GM12875 (cell line): ENCODE measurements at regions not wholly inside any gene's neighbourhood (a gene's known extent, or its start where the extent isn't known, plus 50 kb on each side); places are given as distances from the start of the nearest gene placed in this dataset.
"Not testable (repeated sequence)": the region's sequence is repeated elsewhere in the genome, so short reads cannot be mapped to it uniquely, and the experiment has no call there.

Experiments
- H3K4me3 ChIP-seq: one replicate; pipeline ENCODE4 v1.5.1; 2011; ENCODE audit warnings: low read depth, low read length, control low read depth
- TF ChIP-seq, protein P1 (sequence below): IDR thresholded peaks from 2 replicates; pipeline ENCODE4 v1.5.1; 2011; ENCODE audit warnings: low read depth, mild to moderate bottlenecking, control low read depth, inconsistent platforms, low read length, moderate library complexity, borderline replicate concordance; ENCODE audit not compliant: insufficient read depth

DNA sequence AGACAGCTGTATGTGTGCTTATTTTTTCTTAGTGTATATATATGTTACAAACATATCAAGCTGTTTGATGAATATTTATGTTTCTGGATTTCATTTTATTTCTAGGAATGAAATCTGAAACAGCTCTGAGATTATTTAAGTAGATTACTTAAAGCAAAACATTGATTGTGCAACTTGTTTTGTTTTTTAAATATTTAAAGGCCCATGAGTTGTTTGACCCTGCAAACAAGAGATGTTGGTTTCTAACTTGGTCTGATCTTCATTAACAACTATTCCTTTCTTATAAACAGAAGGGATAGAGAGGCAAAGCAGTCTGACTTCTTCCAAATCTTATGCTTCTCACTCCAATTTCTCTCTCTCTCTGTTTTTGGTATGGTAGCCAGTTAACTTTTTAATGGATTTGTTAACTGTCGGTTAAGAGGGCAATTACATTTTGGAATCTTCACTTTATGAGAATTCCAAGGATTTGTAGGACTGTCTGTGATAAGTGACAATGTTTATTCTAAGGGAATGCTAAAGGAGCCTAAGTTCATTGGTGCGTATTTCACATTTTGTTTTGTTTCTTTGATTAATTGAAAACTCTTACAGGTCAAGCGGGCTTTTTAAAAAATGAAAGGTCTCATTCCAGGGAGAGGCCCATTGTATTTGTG, 102.6 kb upstream of the HMGA2 start:
- TF ChIP-seq, protein P1, sequence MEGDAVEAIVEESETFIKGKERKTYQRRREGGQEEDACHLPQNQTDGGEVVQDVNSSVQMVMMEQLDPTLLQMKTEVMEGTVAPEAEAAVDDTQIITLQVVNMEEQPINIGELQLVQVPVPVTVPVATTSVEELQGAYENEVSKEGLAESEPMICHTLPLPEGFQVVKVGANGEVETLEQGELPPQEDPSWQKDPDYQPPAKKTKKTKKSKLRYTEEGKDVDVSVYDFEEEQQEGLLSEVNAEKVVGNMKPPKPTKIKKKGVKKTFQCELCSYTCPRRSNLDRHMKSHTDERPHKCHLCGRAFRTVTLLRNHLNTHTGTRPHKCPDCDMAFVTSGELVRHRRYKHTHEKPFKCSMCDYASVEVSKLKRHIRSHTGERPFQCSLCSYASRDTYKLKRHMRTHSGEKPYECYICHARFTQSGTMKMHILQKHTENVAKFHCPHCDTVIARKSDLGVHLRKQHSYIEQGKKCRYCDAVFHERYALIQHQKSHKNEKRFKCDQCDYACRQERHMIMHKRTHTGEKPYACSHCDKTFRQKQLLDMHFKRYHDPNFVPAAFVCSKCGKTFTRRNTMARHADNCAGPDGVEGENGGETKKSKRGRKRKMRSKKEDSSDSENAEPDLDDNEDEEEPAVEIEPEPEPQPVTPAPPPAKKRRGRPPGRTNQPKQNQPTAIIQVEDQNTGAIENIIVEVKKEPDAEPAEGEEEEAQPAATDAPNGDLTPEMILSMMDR, result no peak
- H3K4me3 ChIP-seq, result no peak overlapping the region

DNA sequence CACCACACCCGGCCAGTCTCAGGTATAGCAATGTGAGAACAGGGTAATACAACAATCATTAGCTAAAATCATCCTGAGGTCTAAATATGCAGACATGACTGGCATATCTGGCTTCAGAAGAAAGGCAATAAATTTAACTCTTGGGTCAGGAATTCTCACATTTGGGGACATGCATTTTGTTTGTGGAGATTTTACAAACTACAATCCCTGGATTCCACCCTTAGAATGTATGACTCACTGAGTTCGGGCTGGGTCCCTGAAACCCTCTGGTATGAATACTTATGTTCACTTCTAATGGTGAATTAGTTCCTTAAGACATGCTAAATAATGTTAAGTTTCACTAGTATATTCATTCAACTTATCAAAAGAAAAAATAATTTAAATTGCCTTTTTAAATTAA, 98.9 kb upstream of the HMGA2 start:
- TF ChIP-seq, protein P1, result no peak
- H3K4me3 ChIP-seq, result no peak overlapping the region

DNA sequence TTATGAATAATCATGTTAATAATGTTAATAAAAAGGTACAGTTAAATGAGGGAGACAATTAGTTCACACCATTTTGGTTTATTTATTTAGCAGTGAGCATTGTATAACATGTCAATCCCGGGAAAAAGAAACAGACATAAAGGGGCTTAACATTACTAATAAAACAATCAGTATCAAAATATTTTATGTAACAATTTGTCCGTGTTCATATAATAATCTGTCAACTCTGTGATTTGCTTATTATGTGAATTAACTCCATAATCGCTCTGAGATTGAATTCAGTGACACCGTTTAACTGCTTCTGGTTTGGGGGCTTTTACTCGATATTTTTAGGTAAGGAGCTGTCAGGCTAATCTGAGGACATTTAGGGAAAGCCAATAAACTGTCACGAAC, 95.8 kb upstream of the HMGA2 start:
- no peak overlapping the region for H3K4me3 ChIP-seq
- TF ChIP-seq, protein P1, result no peak

DNA sequence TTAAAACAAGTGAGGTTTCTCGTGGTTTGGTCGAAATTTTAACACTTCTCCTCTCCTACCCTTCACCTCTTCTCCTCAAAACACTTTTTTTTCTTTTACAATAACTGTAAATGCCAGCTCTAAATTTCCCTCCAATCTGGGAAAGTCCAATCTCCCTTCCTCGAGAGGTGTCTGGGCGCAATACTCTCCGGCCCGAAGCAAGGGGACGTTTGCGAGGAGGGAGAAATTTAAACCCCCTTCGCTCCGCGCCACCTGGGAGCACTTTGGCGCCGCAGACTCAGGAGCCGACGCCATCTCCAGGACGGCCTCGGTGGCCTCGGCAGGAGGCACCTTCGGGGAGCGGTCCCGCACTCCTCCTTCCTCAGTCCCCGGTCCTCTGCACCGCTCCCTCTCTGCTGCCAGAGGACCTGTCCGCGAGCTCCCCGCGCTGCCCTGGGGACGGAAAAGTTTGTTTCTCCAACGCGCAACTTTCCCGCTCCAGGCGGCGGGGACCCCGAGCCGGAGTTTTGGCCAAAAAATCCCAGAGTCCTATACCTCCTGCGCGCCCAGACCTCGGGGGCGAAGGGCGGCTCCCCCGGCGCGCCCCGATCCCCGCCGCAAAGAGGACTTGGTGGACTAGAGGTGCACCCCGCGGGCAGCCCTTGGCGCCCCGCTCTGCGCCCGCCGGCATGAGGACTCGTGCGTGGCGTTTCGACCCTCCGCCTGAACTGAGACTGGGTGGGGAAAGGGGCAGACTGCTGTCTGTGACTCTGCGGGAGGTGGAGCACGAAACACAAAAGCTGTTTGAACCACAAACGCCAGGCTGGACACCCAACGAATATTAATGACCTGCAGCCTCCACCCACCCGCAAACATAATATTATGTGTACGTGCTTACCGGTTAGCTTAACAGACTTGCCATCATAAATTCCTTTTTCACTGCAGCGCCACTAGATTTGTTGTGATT, 95.2 kb upstream of the HMGA2 start:
- TF ChIP-seq, protein P1, result no peak
- no peak overlapping the region for H3K4me3 ChIP-seq

DNA sequence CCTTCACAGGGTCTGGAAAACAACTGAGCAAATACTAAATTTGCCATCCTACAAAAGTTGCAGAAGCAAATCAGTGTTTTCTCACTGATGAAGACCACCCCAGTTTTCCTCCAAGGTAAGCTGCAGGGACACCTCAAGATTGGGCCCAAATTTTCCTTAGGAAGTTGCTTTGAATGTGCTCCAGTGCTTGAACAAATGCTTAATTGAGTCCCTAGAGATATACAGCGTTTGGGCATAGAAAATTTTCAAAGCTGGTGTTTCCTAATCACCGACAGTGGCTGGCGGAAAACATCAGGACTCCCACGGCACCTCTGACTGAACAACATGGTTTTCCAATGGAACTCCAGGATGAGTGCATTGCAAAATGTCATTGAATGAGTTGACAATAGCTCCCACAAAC, 92.5 kb upstream of the HMGA2 start:
- TF ChIP-seq, protein P1, result no peak
- H3K4me3 ChIP-seq, result no peak overlapping the region

DNA sequence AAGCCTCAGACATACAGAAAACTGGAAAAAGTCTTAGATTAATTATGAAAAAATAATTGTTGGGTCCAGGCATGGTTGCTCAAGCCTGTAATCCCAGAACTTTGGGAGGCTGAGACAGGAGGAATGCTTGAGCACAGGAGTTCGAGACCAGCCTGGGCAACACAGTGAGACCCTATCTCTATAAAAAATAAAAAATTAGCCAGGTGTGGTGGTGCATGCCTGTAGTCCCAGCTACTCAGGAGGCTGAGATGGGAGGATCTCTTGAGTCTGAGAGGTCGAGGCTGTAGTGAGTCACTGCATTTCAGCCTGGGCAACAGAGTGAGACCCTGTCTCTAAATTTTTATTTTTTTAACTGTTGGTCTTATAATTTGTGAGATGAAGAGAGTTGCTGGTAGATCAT, 90.6 kb upstream of the HMGA2 start:
- not testable (repeated sequence) for H3K4me3 ChIP-seq

DNA sequence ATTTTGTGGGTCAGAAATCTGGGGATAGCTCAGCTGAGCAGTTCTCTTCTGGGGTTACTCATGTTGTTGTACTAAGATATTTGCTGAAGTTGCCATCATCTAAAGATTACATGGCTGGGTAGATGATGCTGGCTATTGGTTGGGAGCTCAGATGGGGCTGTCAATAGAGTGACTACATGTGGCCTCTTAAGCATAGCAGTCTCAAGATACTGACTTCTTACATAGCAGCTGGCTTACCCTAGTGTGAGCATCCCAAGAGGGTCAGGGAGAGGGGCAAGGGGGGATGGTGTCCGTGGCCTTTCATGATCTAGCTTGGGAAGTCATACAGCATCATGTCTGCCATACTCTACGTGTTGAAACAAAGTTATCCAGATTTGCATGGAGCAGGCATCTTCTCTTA, 90.1 kb upstream of the HMGA2 start:
- TF ChIP-seq, protein P1, result no peak
- no peak overlapping the region for H3K4me3 ChIP-seq
